ENCODE measurements at regions not wholly inside any gene's neighbourhood (a gene's known extent, or its start where the extent isn't known, plus 50 kb on each side); places are given as distances from the start of the nearest gene placed in this dataset.
A peak's percentile ranks its signal among the peaks of the same experiment; 100 is the strongest.

DNA sequence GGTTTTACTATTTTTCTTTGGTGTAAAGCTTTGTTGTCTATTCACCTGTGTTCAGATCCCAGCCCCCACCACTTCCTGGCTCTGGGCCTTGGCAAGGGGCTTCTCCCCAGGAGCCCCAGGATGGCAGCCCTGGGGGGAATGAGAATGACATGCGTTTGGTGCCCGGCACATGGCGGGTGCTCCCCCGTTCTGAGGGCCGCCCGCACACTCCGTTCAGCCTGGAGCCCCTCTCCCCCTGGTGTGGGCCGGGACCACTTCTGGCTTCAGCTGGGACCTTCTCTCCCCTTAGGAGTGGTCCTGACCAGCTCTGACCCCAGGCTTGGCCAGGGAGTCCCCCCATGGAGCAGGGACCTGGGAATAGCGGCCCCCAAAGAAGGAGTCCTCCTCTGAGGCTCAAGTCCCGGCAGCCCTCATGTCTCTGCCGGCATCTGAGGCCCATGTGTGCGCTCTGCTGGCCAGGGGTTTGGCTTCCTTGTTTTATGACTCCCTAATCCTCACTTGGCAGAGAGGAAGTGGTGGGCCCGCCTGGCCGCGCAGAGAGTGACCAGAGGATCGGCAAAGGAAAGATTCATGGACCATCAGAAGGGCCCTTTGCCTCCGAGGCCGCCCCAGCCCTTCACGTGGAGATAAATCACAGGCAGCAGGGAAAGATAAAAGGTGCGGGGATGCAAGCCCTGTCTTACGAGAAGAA, 57.0 kb upstream of the LMX1B start:
- TF ChIP-seq, protein P1, sequence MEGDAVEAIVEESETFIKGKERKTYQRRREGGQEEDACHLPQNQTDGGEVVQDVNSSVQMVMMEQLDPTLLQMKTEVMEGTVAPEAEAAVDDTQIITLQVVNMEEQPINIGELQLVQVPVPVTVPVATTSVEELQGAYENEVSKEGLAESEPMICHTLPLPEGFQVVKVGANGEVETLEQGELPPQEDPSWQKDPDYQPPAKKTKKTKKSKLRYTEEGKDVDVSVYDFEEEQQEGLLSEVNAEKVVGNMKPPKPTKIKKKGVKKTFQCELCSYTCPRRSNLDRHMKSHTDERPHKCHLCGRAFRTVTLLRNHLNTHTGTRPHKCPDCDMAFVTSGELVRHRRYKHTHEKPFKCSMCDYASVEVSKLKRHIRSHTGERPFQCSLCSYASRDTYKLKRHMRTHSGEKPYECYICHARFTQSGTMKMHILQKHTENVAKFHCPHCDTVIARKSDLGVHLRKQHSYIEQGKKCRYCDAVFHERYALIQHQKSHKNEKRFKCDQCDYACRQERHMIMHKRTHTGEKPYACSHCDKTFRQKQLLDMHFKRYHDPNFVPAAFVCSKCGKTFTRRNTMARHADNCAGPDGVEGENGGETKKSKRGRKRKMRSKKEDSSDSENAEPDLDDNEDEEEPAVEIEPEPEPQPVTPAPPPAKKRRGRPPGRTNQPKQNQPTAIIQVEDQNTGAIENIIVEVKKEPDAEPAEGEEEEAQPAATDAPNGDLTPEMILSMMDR (conservative IDR thresholded peaks at IDR 0.05): no peak
- no peak for DNase-seq (ENCODE audit: low read depth, low spot score)
- H3K36me3 Mint-ChIP-seq (ENCODE audit: low read depth): no peaks in the 10 kb centered on the region
- H3K9me3 Mint-ChIP-seq: no peaks in the 10 kb centered on the region
- no peak overlapping the region for H3K27ac Mint-ChIP-seq (ENCODE audit: unreplicated experiment)
- H3K4me3 Mint-ChIP-seq: no peak overlapping the region
- no peaks in the 10 kb centered on the region for H3K4me1 Mint-ChIP-seq
- peaks cover 37% of the 10 kb centered on the region for H3K27me3 Mint-ChIP-seq (ENCODE audit: low read depth)

DNA sequence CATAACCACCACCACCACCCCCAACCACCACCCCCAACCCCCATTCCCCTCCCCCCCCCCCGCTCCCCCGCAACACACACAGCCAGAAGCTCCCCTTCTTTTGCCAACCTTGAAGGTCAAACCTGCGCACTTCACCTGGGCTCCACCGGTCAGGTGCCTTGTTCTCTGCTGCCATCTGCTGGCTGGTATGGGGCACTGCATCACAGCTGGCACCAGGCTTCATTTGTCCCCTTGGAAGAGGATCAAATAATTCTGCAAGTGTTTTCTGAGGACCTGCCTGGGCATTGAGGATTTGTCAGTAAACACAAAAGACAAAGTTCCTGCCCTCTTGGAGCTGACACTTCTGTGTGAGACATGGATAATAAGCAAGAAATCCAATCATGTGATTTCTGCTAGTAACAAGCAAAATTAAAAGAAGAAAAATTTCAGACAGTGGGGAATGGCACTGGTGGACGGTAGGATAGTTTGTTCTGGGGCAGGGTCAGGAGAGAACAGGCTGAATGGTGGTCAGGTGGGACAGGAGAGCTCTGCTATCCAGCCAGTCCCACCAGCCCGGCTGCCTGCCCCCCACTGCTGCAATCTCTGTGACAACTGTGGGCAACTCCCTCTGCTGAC, 55.6 kb upstream of the LMX1B start:
- TF ChIP-seq, protein P1 (conservative IDR thresholded peaks at IDR 0.05): peak; percentile 86
- Mint-ChIP-seq H3K27ac (ENCODE audit: unreplicated experiment) (no peak overlapping the region), H3K4me3 (no peak overlapping the region), H3K9me3 (no peaks in the 10 kb centered on the region), H3K36me3 (ENCODE audit: low read depth) (no peaks in the 10 kb centered on the region), H3K4me1 (no peaks in the 10 kb centered on the region), H3K27me3 (ENCODE audit: low read depth) (peaks cover 51% of the 10 kb centered on the region)
- DNase-seq (ENCODE audit: low read depth, low spot score): peak; percentile 70

DNA sequence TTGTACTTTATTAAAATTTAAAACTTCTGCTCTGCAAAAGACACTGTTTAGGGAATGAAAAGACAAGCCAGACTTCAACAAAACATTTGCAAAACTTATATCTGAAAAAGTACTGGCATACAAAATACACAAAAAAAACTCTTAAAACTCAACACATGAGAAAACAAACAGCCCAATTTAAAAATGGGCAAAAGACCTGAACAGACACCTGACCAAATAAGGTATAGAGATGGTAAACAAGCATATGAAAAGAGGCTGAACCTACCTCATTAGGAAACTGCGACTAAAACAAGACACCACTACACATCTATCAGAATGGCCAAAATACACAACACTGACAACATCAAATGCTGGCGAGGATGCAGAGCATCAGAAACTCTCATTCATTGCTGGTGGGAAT, 54.4 kb upstream of the LMX1B start:
- no peaks in the 10 kb centered on the region for H3K36me3 Mint-ChIP-seq (ENCODE audit: low read depth)
- no peak overlapping the region for H3K4me3 Mint-ChIP-seq
- DNase-seq (ENCODE audit: low read depth, low spot score): no peak
- peaks cover 60% of the 10 kb centered on the region for H3K27me3 Mint-ChIP-seq (ENCODE audit: low read depth)
- H3K27ac Mint-ChIP-seq (ENCODE audit: unreplicated experiment): no peak overlapping the region
- no peaks in the 10 kb centered on the region for H3K9me3 Mint-ChIP-seq
- TF ChIP-seq, protein P1 (conservative IDR thresholded peaks at IDR 0.05): no peak
- no peaks in the 10 kb centered on the region for H3K4me1 Mint-ChIP-seq

GRCh38 chr9:126561582-126561981, 52.1 kb upstream of the LMX1B start:
- peaks cover 71% of the 10 kb centered on the region for H3K27me3 Mint-ChIP-seq (ENCODE audit: low read depth)
- no peak overlapping the region for H3K4me3 Mint-ChIP-seq
- H3K4me1 Mint-ChIP-seq: no peaks in the 10 kb centered on the region
- H3K27ac Mint-ChIP-seq (ENCODE audit: unreplicated experiment): no peak overlapping the region
- TF ChIP-seq, protein P1 (conservative IDR thresholded peaks at IDR 0.05): no peak
- no peak for DNase-seq (ENCODE audit: low read depth, low spot score)
- no peaks in the 10 kb centered on the region for H3K9me3 Mint-ChIP-seq
- H3K36me3 Mint-ChIP-seq (ENCODE audit: low read depth): no peaks in the 10 kb centered on the region

DNA sequence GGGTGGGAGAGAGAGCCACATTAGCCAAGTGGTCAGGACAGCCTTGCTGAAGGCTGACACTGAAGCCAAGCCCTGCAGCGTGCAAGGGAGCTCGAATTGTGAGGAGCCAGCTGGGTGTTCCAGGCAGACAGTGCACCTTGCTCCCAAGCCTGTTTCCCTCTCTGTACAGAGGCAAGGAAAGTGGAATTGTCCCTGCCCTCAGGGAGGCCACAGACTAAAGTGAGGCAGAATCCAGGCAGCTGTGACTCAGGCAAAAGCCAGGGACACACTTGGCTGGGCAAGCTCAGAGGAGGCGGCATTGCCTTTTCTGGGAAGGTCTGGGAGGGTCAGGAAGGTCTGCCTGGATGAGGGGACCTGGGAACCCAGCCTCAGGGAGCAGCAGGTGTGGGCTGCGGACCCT, 50.2 kb upstream of the LMX1B start:
- no peak overlapping the region for H3K4me3 Mint-ChIP-seq
- no peaks in the 10 kb centered on the region for H3K4me1 Mint-ChIP-seq
- no peak overlapping the region for H3K27ac Mint-ChIP-seq (ENCODE audit: unreplicated experiment)
- H3K27me3 Mint-ChIP-seq (ENCODE audit: low read depth): peaks cover 77% of the 10 kb centered on the region
- H3K36me3 Mint-ChIP-seq (ENCODE audit: low read depth): no peaks in the 10 kb centered on the region
- DNase-seq (ENCODE audit: low read depth, low spot score): no peak
- H3K9me3 Mint-ChIP-seq: no peaks in the 10 kb centered on the region
- TF ChIP-seq, protein P1 (conservative IDR thresholded peaks at IDR 0.05): no peak

All from neural crest cell (in vitro differentiated cells).